ENCODE measurements at regions not wholly inside any gene's neighbourhood (a gene's known extent, or its start where the extent isn't known, plus 50 kb on each side); places are given as distances from the start of the nearest gene placed in this dataset.

GRCh38 chr1:38615680-38616079 is 243.9 kb downstream of the RRAGC start:
- TF ChIP-seq, protein P1, sequence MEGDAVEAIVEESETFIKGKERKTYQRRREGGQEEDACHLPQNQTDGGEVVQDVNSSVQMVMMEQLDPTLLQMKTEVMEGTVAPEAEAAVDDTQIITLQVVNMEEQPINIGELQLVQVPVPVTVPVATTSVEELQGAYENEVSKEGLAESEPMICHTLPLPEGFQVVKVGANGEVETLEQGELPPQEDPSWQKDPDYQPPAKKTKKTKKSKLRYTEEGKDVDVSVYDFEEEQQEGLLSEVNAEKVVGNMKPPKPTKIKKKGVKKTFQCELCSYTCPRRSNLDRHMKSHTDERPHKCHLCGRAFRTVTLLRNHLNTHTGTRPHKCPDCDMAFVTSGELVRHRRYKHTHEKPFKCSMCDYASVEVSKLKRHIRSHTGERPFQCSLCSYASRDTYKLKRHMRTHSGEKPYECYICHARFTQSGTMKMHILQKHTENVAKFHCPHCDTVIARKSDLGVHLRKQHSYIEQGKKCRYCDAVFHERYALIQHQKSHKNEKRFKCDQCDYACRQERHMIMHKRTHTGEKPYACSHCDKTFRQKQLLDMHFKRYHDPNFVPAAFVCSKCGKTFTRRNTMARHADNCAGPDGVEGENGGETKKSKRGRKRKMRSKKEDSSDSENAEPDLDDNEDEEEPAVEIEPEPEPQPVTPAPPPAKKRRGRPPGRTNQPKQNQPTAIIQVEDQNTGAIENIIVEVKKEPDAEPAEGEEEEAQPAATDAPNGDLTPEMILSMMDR (IDR thresholded peaks at IDR 0.05): no peak
- no peak for TF ChIP-seq POLR2AphosphoS5 (IDR thresholded peaks at IDR 0.05; ENCODE audit: insufficient read depth in 1 of 2, low read depth in 1 of 2)
- TF ChIP-seq POLR2A (IDR thresholded peaks at IDR 0.05): no peak

Measured in vagina (tissue), 2 donors.